ENCODE measurements at regions not wholly inside any gene's neighbourhood (a gene's known extent, or its start where the extent isn't known, plus 50 kb on each side); places are given as distances from the start of the nearest gene placed in this dataset.
A peak's percentile ranks its signal among the peaks of the same experiment; 100 is the strongest.
"Not testable (repeated sequence)": the region's sequence is repeated elsewhere in the genome, so short reads cannot be mapped to it uniquely, and the experiment has no call there.

- no peak overlapping the region for H3K4me3 ChIP-seq (ENCODE audit: low read depth, low read length)
These were observed 173.1 kb upstream of the RTL1 start for GRCh38 chr14:101076451-101077198.

GRCh38 chr14:101077481-101078074, 174.1 kb upstream of the RTL1 start:
- H3K4me3 ChIP-seq (ENCODE audit: low read depth, low read length), result peak overlapping the region; percentile 35

GRCh38 chr14:101078170-101078891, 174.8 kb upstream of the RTL1 start:
- no peak overlapping the region for H3K4me3 ChIP-seq (ENCODE audit: low read depth, low read length)

GRCh38 chr14:101078892-101079221, 175.3 kb upstream of the RTL1 start:
- H3K4me3 ChIP-seq (ENCODE audit: low read depth, low read length), result no peak overlapping the region

GRCh38 chr14:101080922-101081593, 177.5 kb upstream of the RTL1 start:
- no peak overlapping the region for H3K4me3 ChIP-seq (ENCODE audit: low read depth, low read length)

GRCh38 chr14:101082036-101082435, 178.5 kb upstream of the RTL1 start:
- no peak overlapping the region for H3K4me3 ChIP-seq (ENCODE audit: low read depth, low read length)

- no peak overlapping the region for H3K4me3 ChIP-seq (ENCODE audit: low read depth, low read length)
These were observed 179.2 kb upstream of the RTL1 start for GRCh38 chr14:101082436-101083384.

- H3K4me3 ChIP-seq (ENCODE audit: low read depth, low read length), result no peak overlapping the region
These were observed 180.3 kb upstream of the RTL1 start for GRCh38 chr14:101083564-101084435.

GRCh38 chr14:101084436-101084826, 180.9 kb upstream of the RTL1 start:
- no peak overlapping the region for H3K4me3 ChIP-seq (ENCODE audit: low read depth, low read length)

- H3K4me3 ChIP-seq (ENCODE audit: low read depth, low read length), result no peak overlapping the region
These were observed 183.4 kb upstream of the RTL1 start for GRCh38 chr14:101086926-101087325.

- H3K4me3 ChIP-seq (ENCODE audit: low read depth, low read length), result no peak overlapping the region
These were observed 184.3 kb upstream of the RTL1 start for GRCh38 chr14:101087614-101088394.

GRCh38 chr14:101088395-101088667, 184.8 kb upstream of the RTL1 start:
- H3K4me3 ChIP-seq (ENCODE audit: low read depth, low read length), result no peak overlapping the region

- no peak overlapping the region for H3K4me3 ChIP-seq (ENCODE audit: low read depth, low read length)
These were observed 185.2 kb upstream of the RTL1 start for GRCh38 chr14:101088714-101089113.

GRCh38 chr14:101090478-101090877, 187.0 kb upstream of the RTL1 start:
- H3K4me3 ChIP-seq (ENCODE audit: low read depth, low read length), result not testable (repeated sequence)

- H3K4me3 ChIP-seq (ENCODE audit: low read depth, low read length), result no peak overlapping the region
These were observed 187.5 kb upstream of the RTL1 start for GRCh38 chr14:101090976-101091375.

- not testable (repeated sequence) for H3K4me3 ChIP-seq (ENCODE audit: low read depth, low read length)
These were observed 191.4 kb upstream of the RTL1 start for GRCh38 chr14:101094916-101095315.

GRCh38 chr14:101096551-101096950, 193.0 kb upstream of the RTL1 start:
- no peak overlapping the region for H3K4me3 ChIP-seq (ENCODE audit: low read depth, low read length)

GRCh38 chr14:101097109-101097793, 193.7 kb upstream of the RTL1 start:
- H3K4me3 ChIP-seq (ENCODE audit: low read depth, low read length), result no peak overlapping the region
